ENCODE measurements at regions not wholly inside any gene's neighbourhood (a gene's known extent, or its start where the extent isn't known, plus 50 kb on each side); places are given as distances from the start of the nearest gene placed in this dataset.

GRCh38 chr12:118841588-118841987 lies 139.8 kb upstream of the SRRM4 start:
- H3K4me1 ChIP-seq (ENCODE audit: insufficient read depth) = no peaks in the 10 kb centered on the region
- H4K20me1 ChIP-seq (replicated peaks; ENCODE audit: insufficient read depth) = no peaks in the 10 kb centered on the region
- Mint-ChIP-seq H3K9me3 (no peaks in the 10 kb centered on the region), H3K4me3 (no peak overlapping the region), H3K4me1 (no peaks in the 10 kb centered on the region), H3K27ac (no peak overlapping the region), H3K27me3 (ENCODE audit: insufficient read depth, low read depth, poor library complexity) (peaks cover 1% of the 10 kb centered on the region), H3K36me3 (ENCODE audit: low read depth) (no peaks in the 10 kb centered on the region)
- no peaks in the 10 kb centered on the region for H3K79me2 ChIP-seq (replicated peaks; ENCODE audit: insufficient read depth)
- no peak overlapping the region for H2AFZ ChIP-seq
- TF ChIP-seq STAT1 (IDR thresholded peaks at IDR 0.05; ENCODE audit: unreplicated experiment) (no peak), POLR2AphosphoS5 (IDR thresholded peaks at IDR 0.05; ENCODE audit: low read depth) (no peak), REST (IDR thresholded peaks at IDR 0.05; ENCODE audit: unreplicated experiment) (no peak), ZNF331 (CRISPR knock-in tag; IDR thresholded peaks at IDR 0.05; ENCODE audit: low read depth) (no peak)
- H3K4me3 ChIP-seq = no peak overlapping the region
- no peaks in the 10 kb centered on the region for H3K9me2 ChIP-seq (ENCODE audit: insufficient read depth)
- ATAC-seq (no peak), DNase-seq (ENCODE audit: low spot score) (no peak)
- H3K36me3 ChIP-seq (ENCODE audit: insufficient read depth) = no peaks in the 10 kb centered on the region; the same call in 1 of the 2 replicates
- H3F3A ChIP-seq (replicated peaks; ENCODE audit: low read depth) = no peaks in the 10 kb centered on the region
- H3K27me3 ChIP-seq (ENCODE audit: insufficient read depth) = no peaks in the 10 kb centered on the region
- no peak overlapping the region for H3K27ac ChIP-seq (ENCODE audit: low read depth)
- no peak overlapping the region for H3K4me2 ChIP-seq

DNA sequence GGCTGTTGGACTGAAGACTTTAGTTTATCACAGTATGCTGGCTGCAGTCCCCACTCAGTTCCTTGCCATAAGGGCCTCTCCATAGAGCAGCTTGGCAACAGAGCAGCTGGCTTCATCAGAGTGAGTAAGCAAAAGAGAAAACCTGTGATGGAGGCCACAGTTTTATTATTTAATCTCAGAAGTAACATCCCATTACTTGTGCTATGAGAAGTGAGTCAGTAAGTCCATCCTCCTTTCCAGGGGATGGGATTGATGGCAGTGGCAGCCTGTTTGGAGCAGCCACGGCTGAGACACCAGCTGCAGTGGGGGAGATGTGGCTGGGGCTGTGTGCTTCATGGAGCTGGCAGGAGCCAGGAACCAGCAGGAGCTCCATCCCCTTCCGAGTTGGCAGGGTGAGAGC lies 138.5 kb upstream of the SRRM4 start:
- ATAC-seq (no peak), DNase-seq (ENCODE audit: low spot score) (no peak)
- Mint-ChIP-seq H3K4me1 (no peaks in the 10 kb centered on the region), H3K36me3 (ENCODE audit: low read depth) (no peaks in the 10 kb centered on the region), H3K27me3 (ENCODE audit: insufficient read depth, low read depth, poor library complexity) (peaks cover 1% of the 10 kb centered on the region), H3K4me3 (no peak overlapping the region), H3K9me3 (no peaks in the 10 kb centered on the region), H3K27ac (no peak overlapping the region)
- Histone ChIP-seq H3K4me2 (no peak overlapping the region), H3K79me2 (replicated peaks; ENCODE audit: insufficient read depth) (no peaks in the 10 kb centered on the region), H3K4me3 (no peak overlapping the region), H4K20me1 (replicated peaks; ENCODE audit: insufficient read depth) (no peaks in the 10 kb centered on the region), H3K27ac (ENCODE audit: low read depth) (no peak overlapping the region), H3K27me3 (ENCODE audit: insufficient read depth) (no peaks in the 10 kb centered on the region), H2AFZ (no peak overlapping the region), H3F3A (replicated peaks; ENCODE audit: low read depth) (no peaks in the 10 kb centered on the region), H3K36me3 (ENCODE audit: insufficient read depth) (no peaks in the 10 kb centered on the region), H3K4me1 (ENCODE audit: insufficient read depth) (no peaks in the 10 kb centered on the region), H3K9me2 (ENCODE audit: insufficient read depth) (no peaks in the 10 kb centered on the region)
- TF ChIP-seq CTCF (conservative IDR thresholded peaks at IDR 0.05; ENCODE audit: low read depth in 2 of 2) (no peak), REST (IDR thresholded peaks at IDR 0.05; ENCODE audit: unreplicated experiment) (no peak), JUNB (IDR thresholded peaks at IDR 0.05; ENCODE audit: unreplicated experiment) (no peak), CREB1 (CRISPR knock-in tag; IDR thresholded peaks at IDR 0.05; ENCODE audit: low read depth) (no peak), POLR2AphosphoS5 (IDR thresholded peaks at IDR 0.05; ENCODE audit: low read depth) (no peak), ZNF114 (CRISPR knock-in tag; IDR thresholded peaks at IDR 0.05) (no peak), ZNF331 (CRISPR knock-in tag; IDR thresholded peaks at IDR 0.05; ENCODE audit: low read depth) (no peak), STAT1 (IDR thresholded peaks at IDR 0.05; ENCODE audit: unreplicated experiment) (no peak)
- TF ChIP-seq, protein P1, sequence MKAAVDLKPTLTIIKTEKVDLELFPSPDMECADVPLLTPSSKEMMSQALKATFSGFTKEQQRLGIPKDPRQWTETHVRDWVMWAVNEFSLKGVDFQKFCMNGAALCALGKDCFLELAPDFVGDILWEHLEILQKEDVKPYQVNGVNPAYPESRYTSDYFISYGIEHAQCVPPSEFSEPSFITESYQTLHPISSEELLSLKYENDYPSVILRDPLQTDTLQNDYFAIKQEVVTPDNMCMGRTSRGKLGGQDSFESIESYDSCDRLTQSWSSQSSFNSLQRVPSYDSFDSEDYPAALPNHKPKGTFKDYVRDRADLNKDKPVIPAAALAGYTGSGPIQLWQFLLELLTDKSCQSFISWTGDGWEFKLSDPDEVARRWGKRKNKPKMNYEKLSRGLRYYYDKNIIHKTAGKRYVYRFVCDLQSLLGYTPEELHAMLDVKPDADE (IDR thresholded peaks at IDR 0.05) = no peak

Data from GM23338 (cell line).